Trophoblast cell (in vitro differentiated cells and primary cell): ENCODE measurements at regions not wholly inside any gene's neighbourhood (a gene's known extent, or its start where the extent isn't known, plus 50 kb on each side); places are given as distances from the start of the nearest gene placed in this dataset.

ENCODE experiments used
- DNase-seq, 2 donors: peaks; one replicate each; pipeline ENCODE4 v3.0.0-alpha.2; 2016
- H2AFZ ChIP-seq: 2 replicates; pipeline ENCODE4 v1.6.1; 2013; ENCODE audit warnings: low read length, moderate library complexity, mild to moderate bottlenecking; ENCODE audit not compliant: insufficient read depth, poor library complexity
- H2AK5ac ChIP-seq: 2 replicates; pipeline ENCODE4 v1.6.1; 2013; ENCODE audit warnings: mild to moderate bottlenecking, low read length
- H2BK120ac ChIP-seq: 2 replicates; pipeline ENCODE4 v1.6.1; 2013; ENCODE audit warnings: low read length, mild to moderate bottlenecking, moderate library complexity; ENCODE audit not compliant: insufficient read depth, poor library complexity
- H2BK12ac ChIP-seq: 2 replicates; pipeline ENCODE4 v1.6.1; 2013; ENCODE audit warnings: mild to moderate bottlenecking, low read length, moderate library complexity
- H2BK5ac ChIP-seq: 2 replicates; pipeline ENCODE4 v1.6.1; 2013; ENCODE audit warnings: low read length, low read depth, moderate library complexity, mild to moderate bottlenecking; ENCODE audit not compliant: poor library complexity
- H3K14ac ChIP-seq: 2 replicates; pipeline ENCODE4 v1.6.1; 2013; ENCODE audit warnings: mild to moderate bottlenecking, low read length
- H3K18ac ChIP-seq: 2 replicates; pipeline ENCODE4 v1.6.1; 2013; ENCODE audit warnings: mild to moderate bottlenecking, low read length
- H3K23ac ChIP-seq: 2 replicates; pipeline ENCODE4 v1.6.1; 2013; ENCODE audit warnings: low read length
- H3K27ac ChIP-seq: 2 replicates; pipeline ENCODE4 v1.5.1; 2013; ENCODE audit warnings: low read depth, mild to moderate bottlenecking, inconsistent platforms, low read length, moderate library complexity
- H3K27me3 ChIP-seq: 2 replicates; pipeline ENCODE4 v1.6.1; 2013; ENCODE audit warnings: inconsistent platforms, mild to moderate bottlenecking, low read length, moderate library complexity; ENCODE audit not compliant: insufficient read depth
- H3K36me3 ChIP-seq, 2 experiments: 1 replicate in 1 of 2; 2 replicates in 1 of 2; pipeline ENCODE4 v1.6.1; 2013; ENCODE audit warnings: low read length in 2 of 2, mild to moderate bottlenecking in 2 of 2, moderate library complexity in 1 of 2; ENCODE audit not compliant: insufficient read depth in 2 of 2, control insufficient read depth in 1 of 2
- H3K4ac ChIP-seq: 2 replicates; pipeline ENCODE4 v1.6.1; 2013; ENCODE audit warnings: low read depth, mild to moderate bottlenecking, low read length, moderate library complexity
- H3K4me1 ChIP-seq, 2 experiments: 1 replicate in 1 of 2; 2 replicates in 1 of 2; pipeline ENCODE4 v1.6.1; 2013; ENCODE audit warnings: low read length in 2 of 2, mild to moderate bottlenecking in 2 of 2, moderate library complexity in 1 of 2; ENCODE audit not compliant: insufficient read depth in 2 of 2, control insufficient read depth in 1 of 2
- H3K4me2 ChIP-seq: 2 replicates; pipeline ENCODE4 v1.6.1; 2013; ENCODE audit warnings: inconsistent platforms, mild to moderate bottlenecking, low read length, moderate library complexity
- H3K4me3 ChIP-seq: 2 replicates; pipeline ENCODE4 v1.5.1; 2013; ENCODE audit warnings: mild to moderate bottlenecking, low read depth, low read length, inconsistent platforms
- H3K79me1 ChIP-seq: one replicate; pipeline ENCODE4 v1.6.1; 2013; ENCODE audit warnings: low read length
- H3K79me2 ChIP-seq: 2 replicates; pipeline ENCODE4 v1.6.1; 2013; ENCODE audit warnings: low read length, mild to moderate bottlenecking; ENCODE audit not compliant: control insufficient read depth, insufficient read depth, poor library complexity
- H3K9ac ChIP-seq: 2 replicates; pipeline ENCODE4 v1.6.1; 2013; ENCODE audit warnings: mild to moderate bottlenecking, low read length
- H3K9me3 ChIP-seq: 2 replicates; pipeline ENCODE4 v1.6.1; 2013; ENCODE audit warnings: low read depth, mild to moderate bottlenecking, control low read depth, inconsistent platforms, low read length; ENCODE audit not compliant: insufficient read depth
- H4K12ac ChIP-seq: 2 replicates; pipeline ENCODE4 v1.6.1; 2013; ENCODE audit warnings: low read depth, mild to moderate bottlenecking, low read length, moderate library complexity
- H4K8ac ChIP-seq: 2 replicates; pipeline ENCODE4 v1.6.1; 2013; ENCODE audit warnings: low read depth, mild to moderate bottlenecking, low read length, moderate library complexity
- H4K91ac ChIP-seq: one replicate; pipeline ENCODE4 v1.6.1; 2013; ENCODE audit warnings: low read depth, mild to moderate bottlenecking, low read length, moderate library complexity
- WGBS: extraction: QIAGEN DNeasy Blood & Tissue Kit; methylation state at CpG from one replicate; pipeline ENCODE4 v1.1.7; 2013; ENCODE audit warnings: missing lambda C conversion rate; ENCODE audit not compliant: insufficient read length, insufficient coverage; ENCODE audit errors: extremely low coverage; 5-methylcytosine and 5-hydroxymethylcytosine counted together

DNA sequence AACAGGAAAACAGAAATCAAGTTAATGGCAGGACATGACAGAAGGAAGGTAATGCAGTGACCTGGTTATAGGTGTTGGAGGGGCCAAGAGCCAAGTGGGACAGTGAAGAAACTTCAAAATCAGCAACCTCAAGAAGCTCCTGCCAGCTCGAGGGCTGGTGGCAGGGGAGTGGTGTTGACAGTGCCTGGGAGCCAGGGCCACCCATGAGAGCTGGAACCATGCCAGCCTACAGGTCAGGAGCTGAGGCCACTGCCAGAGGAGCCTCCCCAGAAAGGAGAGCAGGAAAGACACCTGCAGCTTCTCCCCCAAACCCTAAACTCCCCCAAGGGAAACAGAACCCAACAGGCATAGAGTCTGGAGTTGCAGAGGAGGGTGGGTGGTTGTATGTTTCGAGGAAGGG, 262.1 kb downstream of the LRFN2 start:
- Histone ChIP-seq H2BK120ac (no peak overlapping the region), H2BK5ac (no peak overlapping the region), H4K8ac (no peak overlapping the region), H3K4ac (no peak overlapping the region), H3K27me3 (no peaks in the 10 kb centered on the region), H3K14ac (no peak overlapping the region), H2BK12ac (no peak overlapping the region), H4K12ac (no peak overlapping the region), H3K9me3 (peaks cover 2% of the 10 kb centered on the region), H3K4me1 (no peaks in the 10 kb centered on the region), H3K9ac (no peak overlapping the region), H3K79me2 (no peaks in the 10 kb centered on the region), H2AFZ (no peak overlapping the region), H3K79me1 (no peaks in the 10 kb centered on the region), H2AK5ac (no peak overlapping the region), H3K4me3 (no peak overlapping the region), H3K23ac (no peak overlapping the region), H3K36me3 (no peaks in the 10 kb centered on the region), H3K18ac (no peak overlapping the region), H4K91ac (no peak overlapping the region), H3K4me2 (no peak overlapping the region), H3K27ac (no peak overlapping the region)
- DNase-seq: no peak
- no CpG with 5 or more reads among the region's 2 CpGs for WGBS

DNA sequence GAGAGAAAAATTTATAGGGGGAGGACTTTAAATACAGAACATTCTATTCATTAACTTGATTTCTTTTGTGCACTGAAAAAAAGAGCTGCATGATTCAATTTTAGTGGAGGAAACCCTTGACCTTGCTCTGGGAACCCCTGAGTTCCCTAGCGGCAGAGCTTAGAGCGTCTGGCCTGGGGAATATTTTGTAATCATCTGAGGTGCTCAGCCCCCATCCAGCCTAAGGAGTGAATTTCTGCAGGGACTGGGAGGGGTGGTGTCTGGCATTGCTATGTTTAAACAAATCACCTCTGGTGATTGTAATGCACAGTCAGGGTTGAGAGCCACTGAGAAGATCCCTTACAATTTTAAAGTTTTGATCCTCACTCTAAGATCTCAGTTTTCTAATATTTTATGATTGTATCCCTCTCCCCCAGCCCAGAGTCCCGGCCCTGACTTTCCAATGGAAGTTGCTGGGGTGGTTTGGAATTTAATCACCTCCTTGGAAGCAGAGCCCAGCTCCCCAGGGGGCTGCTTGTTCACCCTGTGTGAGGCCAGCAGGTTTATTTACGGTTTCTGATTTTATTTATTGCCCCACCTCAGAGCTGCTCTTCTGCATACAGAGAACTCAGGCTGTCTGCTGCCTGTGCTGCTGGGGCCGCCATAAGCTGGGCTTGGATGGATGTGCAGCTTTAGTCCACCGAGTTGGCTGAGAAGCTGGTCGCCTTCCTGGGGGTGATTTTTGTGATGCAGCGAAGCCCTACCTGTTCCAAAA, 263.1 kb downstream of the LRFN2 start:
- H3K4me1 ChIP-seq: no peaks in the 10 kb centered on the region
- no peaks in the 10 kb centered on the region for H3K36me3 ChIP-seq
- no peak overlapping the region for H4K91ac ChIP-seq
- H3K4me2 ChIP-seq: no peak overlapping the region
- H4K8ac ChIP-seq: no peak overlapping the region
- no peak overlapping the region for H3K18ac ChIP-seq
- H3K79me1 ChIP-seq: no peaks in the 10 kb centered on the region
- H3K14ac ChIP-seq: no peak overlapping the region
- H3K79me2 ChIP-seq: no peaks in the 10 kb centered on the region
- no CpG with 5 or more reads among the region's 8 CpGs for WGBS
- H3K9ac ChIP-seq: no peak overlapping the region
- no peak overlapping the region for H2BK5ac ChIP-seq
- no peak overlapping the region for H2BK120ac ChIP-seq
- no peaks in the 10 kb centered on the region for H3K27me3 ChIP-seq
- H2AFZ ChIP-seq: no peak overlapping the region
- no peak overlapping the region for H3K4ac ChIP-seq
- H2AK5ac ChIP-seq: no peak overlapping the region
- H2BK12ac ChIP-seq: no peak overlapping the region
- peaks cover 5% of the 10 kb centered on the region for H3K9me3 ChIP-seq
- H3K27ac ChIP-seq: no peak overlapping the region
- no peak for DNase-seq
- no peak overlapping the region for H3K4me3 ChIP-seq
- H3K23ac ChIP-seq: no peak overlapping the region
- no peak overlapping the region for H4K12ac ChIP-seq

DNA sequence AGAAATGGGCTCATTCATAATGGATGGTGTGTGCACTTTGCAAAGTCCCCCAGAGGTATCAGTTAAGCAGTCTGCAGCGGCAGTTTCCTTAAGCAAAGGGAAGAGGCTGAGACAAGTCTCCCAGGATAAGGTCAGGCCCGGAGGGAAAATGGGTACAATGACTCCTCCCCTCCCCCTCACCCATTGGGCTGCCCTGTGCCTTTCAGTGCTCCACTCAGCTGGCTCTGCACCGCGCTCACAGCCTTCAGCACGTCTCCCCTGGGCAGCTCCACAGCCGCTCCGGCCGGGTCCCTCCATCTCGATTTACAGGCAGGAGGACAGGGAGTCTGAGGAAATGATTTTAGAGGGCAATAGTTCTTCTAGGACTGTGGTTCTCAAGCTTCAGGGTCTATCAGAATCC, 264.8 kb downstream of the LRFN2 start:
- no peak overlapping the region for H2AK5ac ChIP-seq
- H3K4ac ChIP-seq: no peak overlapping the region
- H3K79me1 ChIP-seq: no peaks in the 10 kb centered on the region
- no peaks in the 10 kb centered on the region for H3K27me3 ChIP-seq
- no peak overlapping the region for H2BK120ac ChIP-seq
- H4K8ac ChIP-seq: no peak overlapping the region
- no peak overlapping the region for H2BK5ac ChIP-seq
- no peak overlapping the region for H3K27ac ChIP-seq
- H4K91ac ChIP-seq: no peak overlapping the region
- H3K9ac ChIP-seq: no peak overlapping the region
- no peak overlapping the region for H3K23ac ChIP-seq
- no peaks in the 10 kb centered on the region for H3K4me1 ChIP-seq
- no peak overlapping the region for H3K4me3 ChIP-seq
- H3K4me2 ChIP-seq: no peak overlapping the region
- H3K14ac ChIP-seq: no peak overlapping the region
- H2AFZ ChIP-seq: no peak overlapping the region
- H4K12ac ChIP-seq: no peak overlapping the region
- H3K18ac ChIP-seq: no peak overlapping the region
- no peaks in the 10 kb centered on the region for H3K79me2 ChIP-seq
- DNase-seq: no peak
- no peak overlapping the region for H2BK12ac ChIP-seq
- H3K36me3 ChIP-seq: no peaks in the 10 kb centered on the region
- WGBS: no CpG with 5 or more reads among the region's 9 CpGs
- peaks cover 6% of the 10 kb centered on the region for H3K9me3 ChIP-seq

DNA sequence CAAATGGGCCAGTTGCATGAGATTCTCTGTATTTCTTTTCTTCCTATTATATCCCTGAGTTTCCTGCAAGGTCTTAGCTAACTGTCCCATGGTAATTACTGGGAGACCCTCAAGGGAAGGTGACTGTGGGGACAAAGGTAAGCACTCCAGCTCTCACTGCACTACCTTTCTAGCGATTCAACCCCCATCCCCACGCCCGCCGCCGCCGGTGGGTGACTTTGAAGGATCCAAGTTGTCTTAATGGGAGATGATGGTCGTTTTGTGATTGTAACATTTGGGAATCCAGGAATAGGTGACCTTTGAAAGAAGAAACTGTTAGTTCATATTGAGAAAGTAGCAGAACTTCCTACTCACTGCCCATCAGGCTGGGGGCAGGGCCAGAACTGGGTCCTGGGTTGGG, 265.5 kb downstream of the LRFN2 start:
- Histone ChIP-seq H3K4me2 (no peak overlapping the region), H4K91ac (no peak overlapping the region), H3K9me3 (peaks cover 6% of the 10 kb centered on the region), H3K4ac (no peak overlapping the region), H2BK12ac (no peak overlapping the region), H3K9ac (no peak overlapping the region), H2AFZ (no peak overlapping the region), H3K4me1 (no peaks in the 10 kb centered on the region), H3K18ac (no peak overlapping the region), H4K8ac (no peak overlapping the region), H3K36me3 (no peaks in the 10 kb centered on the region), H3K14ac (no peak overlapping the region), H4K12ac (no peak overlapping the region), H2BK5ac (no peak overlapping the region), H3K79me2 (no peaks in the 10 kb centered on the region), H3K79me1 (no peaks in the 10 kb centered on the region), H2AK5ac (no peak overlapping the region), H3K27me3 (no peaks in the 10 kb centered on the region), H3K4me3 (no peak overlapping the region), H3K23ac (no peak overlapping the region), H2BK120ac (no peak overlapping the region), H3K27ac (no peak overlapping the region)
- WGBS: no CpG with 5 or more reads among the region's 7 CpGs
- DNase-seq: no peak
